Inflammatory macrophage treated with lipopolysaccharide for 4 hours (primary cell): ENCODE measurements at regions not wholly inside any gene's neighbourhood (a gene's known extent, or its start where the extent isn't known, plus 50 kb on each side); places are given as distances from the start of the nearest gene placed in this dataset.
"Not testable (repeated sequence)": the region's sequence is repeated elsewhere in the genome, so short reads cannot be mapped to it uniquely, and the experiment has no call there.

ENCODE experiments used
- DNase-seq: peaks from one replicate; pipeline ENCODE4 v3.0.0-alpha.2; 2020

- DNase-seq: no peak
Measured at GRCh38 chr10:22875581-22875980, 52.3 kb upstream of the ARMC3 start.

DNA sequence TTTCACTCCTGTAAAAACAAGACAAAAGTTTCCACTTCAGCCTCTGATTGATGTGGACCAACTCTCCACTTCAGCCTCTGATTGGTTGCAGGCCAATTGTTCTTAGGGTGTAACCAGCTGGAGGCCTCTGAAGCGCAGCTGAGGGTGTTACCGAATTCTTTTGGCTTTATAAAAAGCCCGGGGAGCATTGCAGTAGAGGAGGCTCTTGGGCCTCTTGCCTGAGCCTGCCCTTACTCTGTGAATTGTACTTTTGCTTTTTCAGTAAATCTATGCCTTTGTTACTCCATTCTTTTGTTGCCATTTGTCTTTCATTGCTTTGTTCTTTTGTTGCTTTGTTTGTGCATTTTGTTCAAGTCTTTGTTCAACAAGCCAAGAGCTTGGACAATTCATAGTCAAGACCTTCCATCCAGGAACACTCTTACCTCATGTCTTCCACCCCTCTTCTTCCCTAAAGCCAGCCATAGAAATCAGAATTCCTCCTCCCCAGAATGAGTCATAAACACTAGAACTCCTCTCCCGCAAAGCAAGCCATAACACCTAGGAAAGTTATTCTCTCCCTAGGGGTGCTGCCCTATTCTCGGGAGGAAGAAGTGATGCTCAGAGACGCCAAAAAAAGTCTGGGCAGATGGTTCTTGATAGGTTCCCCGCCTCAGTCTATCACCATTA is 53.5 kb upstream of the ARMC3 start:
- no peak for DNase-seq

- no peak for DNase-seq
Measured at GRCh38 chr10:22856444-22857074, 71.3 kb upstream of the ARMC3 start.

GRCh38 chr10:22854935-22855421 is 72.9 kb upstream of the ARMC3 start:
- no peak for DNase-seq

GRCh38 chr10:22853906-22854447 is 73.9 kb upstream of the ARMC3 start:
- DNase-seq: no peak

GRCh38 chr10:22852712-22853353 is 75.0 kb upstream of the ARMC3 start:
- no peak for DNase-seq

- DNase-seq: no peak
Measured at GRCh38 chr10:22851865-22852239, 76.0 kb upstream of the ARMC3 start.

GRCh38 chr10:22850541-22850940 is 77.3 kb upstream of the ARMC3 start:
- no peak for DNase-seq

DNA sequence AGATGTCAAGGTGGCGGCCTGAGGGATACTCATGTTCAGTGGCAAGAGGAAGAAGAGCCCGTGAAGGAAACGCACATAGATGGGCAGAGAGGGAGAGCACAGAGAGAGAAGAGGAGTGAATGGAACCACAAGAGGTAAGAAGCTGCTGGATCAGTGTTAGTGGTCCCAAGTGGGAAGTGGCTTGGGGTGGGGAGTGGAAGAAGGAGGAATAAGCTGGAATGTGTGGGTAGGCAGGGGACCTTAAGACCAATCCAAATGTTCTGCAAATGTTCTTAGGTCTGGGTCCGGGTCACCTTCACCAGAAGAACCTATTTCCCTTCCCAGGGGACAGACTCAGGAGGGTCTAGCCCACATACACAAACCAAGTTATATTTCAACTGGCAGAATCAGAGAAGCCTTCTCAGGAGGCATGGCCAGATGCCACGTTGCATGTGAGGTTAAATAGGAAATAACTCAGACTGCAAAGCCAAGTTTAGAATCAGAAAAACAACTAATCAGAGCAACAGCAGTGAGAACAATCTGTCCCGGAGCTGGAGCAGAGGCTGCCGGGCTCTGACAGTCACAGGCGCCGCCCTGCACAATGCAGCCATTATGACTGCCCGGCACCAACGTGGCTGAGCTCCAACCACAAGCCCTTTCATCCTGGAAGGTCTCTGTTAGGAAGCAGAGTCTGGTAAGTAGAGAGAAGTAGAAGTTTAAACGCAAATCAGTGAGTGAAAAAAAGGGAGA is 78.6 kb upstream of the ARMC3 start:
- DNase-seq: no peak

DNA sequence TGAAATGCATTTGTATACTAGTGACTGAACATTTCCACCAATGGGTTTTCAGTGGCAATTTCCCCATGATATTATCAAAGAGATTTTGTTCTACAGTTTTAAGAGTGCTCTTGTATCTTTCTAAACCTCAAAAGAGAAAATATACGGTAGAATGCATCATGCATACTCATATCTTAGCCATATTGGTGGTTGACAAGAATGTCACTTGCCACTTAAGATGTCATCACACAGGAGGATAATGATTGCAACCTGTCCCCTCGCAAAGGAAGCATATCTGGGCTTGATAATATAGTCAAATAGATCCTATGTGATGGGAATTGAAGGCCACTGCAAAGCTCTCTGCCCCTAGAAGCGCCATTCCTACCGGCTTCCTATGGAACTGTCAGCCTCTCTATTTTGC is 79.3 kb upstream of the ARMC3 start:
- no peak for DNase-seq

DNA sequence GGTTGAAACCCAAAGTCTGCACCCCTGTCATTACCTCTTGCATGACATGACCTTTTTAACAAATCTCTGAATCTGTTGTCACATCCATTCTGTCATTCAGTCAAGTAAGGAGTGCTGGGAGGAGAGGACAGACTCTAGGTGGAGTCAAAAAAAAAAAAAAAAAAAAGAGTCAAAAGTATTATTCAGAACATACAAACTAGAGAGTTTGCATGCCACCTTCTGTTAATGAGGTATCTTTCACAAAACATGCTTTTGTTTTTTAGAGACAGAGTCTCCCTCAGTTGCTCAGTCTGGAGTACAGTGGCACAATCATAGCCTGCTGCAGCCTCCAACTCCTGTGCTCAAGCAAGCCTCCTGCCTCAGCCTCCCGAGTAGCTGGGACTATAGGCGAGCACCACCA is 81.6 kb upstream of the ARMC3 start:
- no peak for DNase-seq

GRCh38 chr10:22839639-22840038 is 88.2 kb upstream of the ARMC3 start:
- no peak for DNase-seq

- DNase-seq: peak; percentile 68
Measured at GRCh38 chr10:22837771-22838170, 90.1 kb upstream of the ARMC3 start.

GRCh38 chr10:22837351-22837750 is 90.5 kb upstream of the ARMC3 start:
- DNase-seq: no peak

GRCh38 chr10:22834471-22834870 is 93.4 kb upstream of the ARMC3 start:
- DNase-seq: no peak

DNA sequence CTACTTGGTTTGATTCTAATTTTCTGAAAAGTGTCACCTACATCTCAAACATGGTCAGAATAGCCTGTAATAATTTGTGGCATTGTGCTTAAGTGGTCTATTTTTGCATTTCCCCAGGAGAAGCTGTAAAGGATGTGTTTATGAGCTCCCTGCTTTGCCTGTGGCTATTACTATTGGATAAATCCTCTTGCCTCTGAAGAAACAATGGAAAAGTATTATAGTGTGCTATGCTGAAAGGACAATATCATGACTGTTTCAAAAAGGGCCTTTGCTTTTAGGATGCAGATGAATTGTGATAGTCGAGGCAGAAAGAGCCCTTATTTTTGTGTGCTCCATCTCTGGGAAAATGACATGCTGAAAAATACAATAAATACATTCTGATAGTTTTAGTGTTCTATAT is 94.1 kb upstream of the ARMC3 start:
- no peak for DNase-seq

GRCh38 chr10:22833353-22833752 is 94.5 kb upstream of the ARMC3 start:
- no peak for DNase-seq

DNA sequence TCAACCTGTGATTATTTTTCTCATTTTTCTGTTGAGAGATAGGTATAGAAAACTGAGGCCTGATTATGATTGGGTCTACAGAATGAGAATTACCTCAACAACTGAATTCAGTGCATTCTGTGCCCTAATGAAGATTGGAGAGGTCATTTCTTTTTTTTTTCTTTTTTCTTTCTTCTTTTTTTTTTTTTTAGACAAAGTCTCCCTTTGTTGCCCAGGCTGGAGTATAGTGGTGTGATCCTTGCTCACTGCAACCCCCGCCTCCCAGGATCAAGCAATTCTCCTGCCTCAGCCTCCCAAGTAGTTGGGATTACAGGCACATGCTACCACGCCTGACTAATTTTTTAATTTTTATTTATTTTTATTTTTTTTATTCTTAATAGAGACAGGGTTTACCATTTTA is 95.0 kb upstream of the ARMC3 start:
- no peak for DNase-seq

GRCh38 chr10:22832066-22832602 is 95.7 kb upstream of the ARMC3 start:
- DNase-seq: no peak

DNA sequence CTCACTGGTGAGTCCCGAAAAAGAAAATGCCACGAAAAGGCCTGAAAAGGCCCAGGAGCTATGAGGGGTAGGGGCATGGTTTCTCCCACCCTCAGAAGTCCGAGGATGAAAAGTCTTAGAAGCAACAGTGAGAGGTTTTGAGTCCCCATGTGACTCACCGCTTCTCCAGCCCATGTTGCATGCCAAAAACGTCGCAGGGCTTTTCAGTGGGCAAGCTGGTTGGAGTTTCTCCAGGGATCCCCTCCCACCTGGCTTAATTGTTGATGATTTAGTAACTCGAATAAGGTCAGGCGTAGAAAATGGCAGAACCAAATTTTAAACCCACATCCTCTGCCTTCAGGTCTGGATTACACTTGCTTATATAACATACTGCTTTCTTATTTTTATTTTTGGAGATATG is 96.3 kb upstream of the ARMC3 start:
- no peak for DNase-seq

DNA sequence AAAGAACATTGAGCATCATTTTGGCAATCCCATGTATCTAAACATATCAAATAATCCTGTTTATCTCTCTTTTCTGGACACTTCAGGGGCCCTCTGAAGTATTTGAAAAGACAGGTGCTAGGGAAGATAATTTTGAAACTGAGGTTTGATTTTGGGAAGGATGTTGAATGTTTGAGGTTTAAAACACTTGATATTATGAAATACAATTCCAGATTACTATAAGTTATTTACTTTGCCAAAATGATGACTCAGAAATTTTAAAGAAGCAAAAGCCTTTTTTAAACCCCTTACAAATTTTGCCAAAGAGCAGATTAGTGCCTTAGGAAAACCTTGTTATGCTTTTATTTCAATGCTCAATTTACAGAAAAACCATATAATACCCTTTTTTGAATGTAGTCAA is 99.1 kb upstream of the ARMC3 start:
- not testable (repeated sequence) for DNase-seq

DNA sequence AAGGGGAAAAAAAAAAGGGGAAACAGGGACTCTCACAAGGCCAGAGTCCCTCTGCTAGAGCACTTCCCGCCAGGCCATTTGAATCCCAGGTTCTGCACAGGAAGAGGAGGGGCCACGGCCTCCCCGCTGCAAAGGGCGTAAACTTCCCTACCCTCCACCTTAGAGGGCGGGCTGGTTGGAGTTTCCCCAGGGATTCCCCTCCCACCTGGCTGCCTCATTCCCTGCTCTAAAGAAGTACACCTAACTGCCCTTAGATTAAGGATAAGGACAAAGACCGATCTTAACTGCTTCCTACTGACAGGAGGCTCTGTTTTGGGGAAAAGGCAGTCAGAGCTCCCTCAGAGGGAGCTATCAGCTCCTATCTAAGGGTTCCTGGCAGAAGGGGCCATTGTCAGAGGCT is 102.0 kb upstream of the ARMC3 start:
- DNase-seq: peak; percentile 19

- DNase-seq: no peak
Measured at GRCh38 chr10:22824984-22825383, 102.9 kb upstream of the ARMC3 start.
